Endothelial cell of umbilical vein (primary cell): ENCODE measurements at regions not wholly inside any gene's neighbourhood (a gene's known extent, or its start where the extent isn't known, plus 50 kb on each side); places are given as distances from the start of the nearest gene placed in this dataset.

Experiments
- BruUV-seq: library from RNA; stranded (reverse); fragments of 400-500 nt; replicated peaks from 2 replicates; lab custom pipeline; 2021; lab: Mats Ljungman, UMichigan
- CTCF ChIA-PET: fragments of 300-600, 350-600 bp; sonication (Branson Sonifier 250); formaldehyde crosslinking; loops from one replicate; lab custom pipeline; 2021; ENCODE audit warnings: antibody characterized with exemption, inconsistent platforms; lab: Charles Lee
- POLR2A ChIA-PET: fragments of 300-600, 350-600 bp; sonication (Branson Sonifier 250); formaldehyde crosslinking; loops from one replicate; lab custom pipeline; 2021; ENCODE audit warnings: antibody characterized with exemption, inconsistent platforms; lab: Charles Lee
- DNase-seq: peaks from one replicate; pipeline ENCODE4 v3.0.0-alpha.2; 2011; ENCODE audit warnings: low read depth, low spot score
- FAIRE-seq: peaks from 2 replicates; lab custom pipeline; 2011; peaks lifted over from hg19 to GRCh38; lab: Jason Lieb, UNC
- H2AFZ ChIP-seq: 2 replicates; pipeline ENCODE4 v1.6.0; 2012; ENCODE audit warnings: low read depth, low read length, control low read depth, inconsistent platforms
- H3K27ac ChIP-seq: 2 replicates; pipeline ENCODE4 v1.5.1; 2011; ENCODE audit warnings: low read depth, mild to moderate bottlenecking, control low read depth, low read length, moderate library complexity; ENCODE audit not compliant: insufficient read depth
- H3K27me3 ChIP-seq, 2 experiments: 2 replicates each; pipeline versions ENCODE4 v1.6.0 to v1.6.1; 2011; ENCODE audit warnings: low read length in 2 of 2, mixed read lengths in 1 of 2; ENCODE audit not compliant: control insufficient read depth in 2 of 2, insufficient read depth in 2 of 2
- H3K36me3 ChIP-seq, 2 experiments: 2 replicates in 1 of 2; 3 replicates in 1 of 2; pipeline ENCODE4 v1.5.1; 2011; ENCODE audit warnings: low read length in 2 of 2, mild to moderate bottlenecking in 1 of 2, moderate library complexity in 1 of 2; ENCODE audit not compliant: control insufficient read depth in 2 of 2, insufficient read depth in 2 of 2; ENCODE audit errors: extremely low read depth in 1 of 2
- H3K4me1 ChIP-seq: 3 replicates; pipeline ENCODE4 v1.5.1; 2011; ENCODE audit warnings: mild to moderate bottlenecking, low read length; ENCODE audit not compliant: control insufficient read depth, insufficient read depth; ENCODE audit errors: extremely low read depth
- H3K4me2 ChIP-seq: 2 replicates; pipeline ENCODE4 v1.6.1; 2011; ENCODE audit warnings: low read length, control low read depth, mixed read lengths; ENCODE audit not compliant: insufficient read depth
- H3K4me3 ChIP-seq, 3 experiments: fragments of 200-600 bp in 1 of 3; sonication (generic), shearing (Covaris generic) in 1 of 3; replicated peaks in 1 of 3; 2 replicates each; pipeline ENCODE4 v1.5.1; 2011 to 2016; ENCODE audit warnings: control low read depth in 3 of 3, low read length in 3 of 3, mild to moderate bottlenecking in 2 of 3, inconsistent platforms in 1 of 3, low read depth in 1 of 3, moderate library complexity in 1 of 3; ENCODE audit not compliant: insufficient read depth in 1 of 3
- H3K79me2 ChIP-seq: 2 replicates; pipeline ENCODE4 v1.6.0; 2012; ENCODE audit warnings: low read length, inconsistent platforms; ENCODE audit not compliant: control insufficient read depth, insufficient read depth
- H3K9ac ChIP-seq: replicated peaks from 2 replicates; pipeline ENCODE3; 2011; ENCODE audit warnings: low read length, control low read depth; ENCODE audit not compliant: insufficient read depth; ENCODE audit errors: extremely low read depth
- H3K9me1 ChIP-seq: replicated peaks from 3 replicates; pipeline ENCODE4 v1.6.0; 2011; ENCODE audit warnings: mild to moderate bottlenecking, low read length; ENCODE audit not compliant: control insufficient read depth, insufficient read depth; ENCODE audit errors: extremely low read depth
- H3K9me3 ChIP-seq: replicated peaks from 2 replicates; pipeline ENCODE4 v1.5.1; 2012; ENCODE audit warnings: low read length, inconsistent platforms; ENCODE audit not compliant: control insufficient read depth, insufficient read depth
- H4K20me1 ChIP-seq: replicated peaks from 2 replicates; pipeline ENCODE3; 2011; ENCODE audit warnings: mild to moderate bottlenecking, low read length; ENCODE audit not compliant: control insufficient read depth, insufficient read depth; ENCODE audit errors: extremely low read depth
- EZH2 ChIP-seq: IDR thresholded peaks from 2 replicates; pipeline ENCODE4 v1.6.1; 2012; ENCODE audit warnings: borderline replicate concordance, low read depth, mild to moderate bottlenecking, moderate library complexity, low read length, inconsistent platforms; ENCODE audit not compliant: severe bottlenecking
- FOS ChIP-seq: IDR thresholded peaks from 2 replicates; pipeline ENCODE4 v1.6.1; 2011; ENCODE audit warnings: mild to moderate bottlenecking, low read length, moderate library complexity, borderline replicate concordance; ENCODE audit not compliant: insufficient read depth
- GATA2 ChIP-seq: IDR thresholded peaks from 2 replicates; pipeline ENCODE4 v1.7.0; 2011; ENCODE audit warnings: low read depth, mild to moderate bottlenecking, moderate library complexity, mixed read lengths, low read length; ENCODE audit not compliant: insufficient read length, insufficient read depth
- JUN ChIP-seq: IDR thresholded peaks from 2 replicates; pipeline ENCODE4 v1.6.1; 2011; ENCODE audit warnings: borderline replicate concordance, low read depth; ENCODE audit not compliant: insufficient read length, insufficient read depth
- MAX ChIP-seq: IDR thresholded peaks from 2 replicates; pipeline ENCODE4 v1.6.1; 2011; ENCODE audit not compliant: insufficient read depth, insufficient read length
- MYC ChIP-seq: IDR thresholded peaks from one replicate; pipeline ENCODE4 v1.6.1; 2011; ENCODE audit warnings: mild to moderate bottlenecking, low read depth, low read length
- POLR2A ChIP-seq: IDR thresholded peaks from 2 replicates; pipeline ENCODE4 v1.6.1; 2012; ENCODE audit warnings: low read depth, mild to moderate bottlenecking, control low read depth, low read length
- POLR2AphosphoS5 ChIP-seq: IDR thresholded peaks from 2 replicates; pipeline ENCODE4 v1.6.1; 2012; ENCODE audit warnings: low read depth, mild to moderate bottlenecking, control low read depth, low read length, moderate library complexity; ENCODE audit not compliant: insufficient read depth
- dilution Hi-C: fragments of 300-500 bp; cut with MboI; formaldehyde crosslinking; loops from one replicate; pipeline ENCODE4 v1.15.0; 2019; ENCODE audit warnings: low sequenced_read_pairs; ENCODE audit not compliant: extremely low pct_ligation_motif_present
- intact Hi-C: fragments of 100-400 bp; cut with micrococcal nuclease; formaldehyde crosslinking; loops from one replicate; pipeline ENCODE4 v1.10.0; 2022
- TF ChIP-seq, protein P1 (sequence below), 2 donors: IDR thresholded peaks; 1 replicate in 1 of 2; 2 replicates in 1 of 2; pipeline ENCODE4 v1.5.1; 2011; ENCODE audit warnings: low read length in 2 of 2, mild to moderate bottlenecking in 2 of 2, moderate library complexity in 2 of 2, control low read depth in 1 of 2, inconsistent platforms in 1 of 2, low read depth in 1 of 2; ENCODE audit not compliant: insufficient read depth in 1 of 2; ENCODE audit errors: extremely low read depth in 1 of 2

- H3K27ac ChIP-seq, result no peak overlapping the region
- H3K79me2 ChIP-seq, result no peaks in the 10 kb centered on the region
- no peaks in the 10 kb centered on the region for H3K9me1 ChIP-seq
- no peaks in the 10 kb centered on the region for H3K4me1 ChIP-seq
- no peaks in the 10 kb centered on the region for H3K27me3 ChIP-seq
- no peaks in the 10 kb centered on the region for H4K20me1 ChIP-seq
- H3K4me2 ChIP-seq, result no peak overlapping the region
- ChIA-PET POLR2A (no interaction called here), CTCF (no interaction called here)
- DNase-seq, result no peak
- FAIRE-seq, result no peak
- no peaks in the 10 kb centered on the region for H3K36me3 ChIP-seq
- H2AFZ ChIP-seq, result no peak overlapping the region
- H3K4me3 ChIP-seq, result no peak overlapping the region
- H3K9ac ChIP-seq, result no peak overlapping the region
- H3K9me3 ChIP-seq, result peaks cover 3% of the 10 kb centered on the region
- dilution Hi-C loops (no loop called here), intact Hi-C loops (no loop called here)
- BruUV-seq, result no TSS peak
- TF ChIP-seq POLR2A, result no peak
- no peak for TF ChIP-seq MAX
Measured at GRCh38 chr1:216826214-216826613, 103.0 kb upstream of the ESRRG start.

GRCh38 chr1:216825557-216825956 is 102.3 kb upstream of the ESRRG start:
- no TSS peak for BruUV-seq
- intact Hi-C loops, result no loop called here
- H3K9ac ChIP-seq, result no peak overlapping the region
- H4K20me1 ChIP-seq, result no peaks in the 10 kb centered on the region
- no peaks in the 10 kb centered on the region for H3K9me1 ChIP-seq
- FAIRE-seq, result no peak
- H2AFZ ChIP-seq, result no peak overlapping the region
- POLR2A ChIA-PET, result no interaction called here
- H3K9me3 ChIP-seq, result peaks cover 3% of the 10 kb centered on the region
- H3K79me2 ChIP-seq, result no peaks in the 10 kb centered on the region
- H3K27me3 ChIP-seq, result no peaks in the 10 kb centered on the region
- no peak for DNase-seq
- TF ChIP-seq FOS (no peak), MYC (no peak), MAX (no peak), GATA2 (no peak), POLR2A (no peak), JUN (no peak), POLR2AphosphoS5 (no peak), EZH2 (no peak)
- TF ChIP-seq, protein P1, sequence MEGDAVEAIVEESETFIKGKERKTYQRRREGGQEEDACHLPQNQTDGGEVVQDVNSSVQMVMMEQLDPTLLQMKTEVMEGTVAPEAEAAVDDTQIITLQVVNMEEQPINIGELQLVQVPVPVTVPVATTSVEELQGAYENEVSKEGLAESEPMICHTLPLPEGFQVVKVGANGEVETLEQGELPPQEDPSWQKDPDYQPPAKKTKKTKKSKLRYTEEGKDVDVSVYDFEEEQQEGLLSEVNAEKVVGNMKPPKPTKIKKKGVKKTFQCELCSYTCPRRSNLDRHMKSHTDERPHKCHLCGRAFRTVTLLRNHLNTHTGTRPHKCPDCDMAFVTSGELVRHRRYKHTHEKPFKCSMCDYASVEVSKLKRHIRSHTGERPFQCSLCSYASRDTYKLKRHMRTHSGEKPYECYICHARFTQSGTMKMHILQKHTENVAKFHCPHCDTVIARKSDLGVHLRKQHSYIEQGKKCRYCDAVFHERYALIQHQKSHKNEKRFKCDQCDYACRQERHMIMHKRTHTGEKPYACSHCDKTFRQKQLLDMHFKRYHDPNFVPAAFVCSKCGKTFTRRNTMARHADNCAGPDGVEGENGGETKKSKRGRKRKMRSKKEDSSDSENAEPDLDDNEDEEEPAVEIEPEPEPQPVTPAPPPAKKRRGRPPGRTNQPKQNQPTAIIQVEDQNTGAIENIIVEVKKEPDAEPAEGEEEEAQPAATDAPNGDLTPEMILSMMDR (IDR thresholded peaks at IDR 0.05; ENCODE audit: extremely low read depth in 1 of 2, insufficient read depth in 1 of 2, low read depth in 1 of 2, low read length in 2 of 2), result no peak
- H3K4me1 ChIP-seq, result no peaks in the 10 kb centered on the region
- CTCF ChIA-PET, result no interaction called here
- H3K36me3 ChIP-seq, result no peaks in the 10 kb centered on the region
- dilution Hi-C loops, result no loop called here
- no peak overlapping the region for H3K4me2 ChIP-seq
- H3K27ac ChIP-seq, result no peak overlapping the region
- H3K4me3 ChIP-seq, result no peak overlapping the region
